Loucy (cell line): ENCODE measurements at regions not wholly inside any gene's neighbourhood (a gene's known extent, or its start where the extent isn't known, plus 50 kb on each side); places are given as distances from the start of the nearest gene placed in this dataset.

Experiments
- EZH2phosphoT487 ChIP-seq: fragments of 200-600 bp; IDR thresholded peaks from 2 replicates; pipeline ENCODE4 v1.6.1; 2018; ENCODE audit warnings: antibody characterized with exemption, mild to moderate bottlenecking, moderate library complexity, borderline replicate concordance
- TF ChIP-seq, protein P1 (sequence below): fragments of 200-600 bp; sonication (generic); conservative IDR thresholded peaks from 2 replicates; pipeline ENCODE4 v1.5.1; 2014; ENCODE audit warnings: mild to moderate bottlenecking, antibody characterized with exemption, low read length

DNA sequence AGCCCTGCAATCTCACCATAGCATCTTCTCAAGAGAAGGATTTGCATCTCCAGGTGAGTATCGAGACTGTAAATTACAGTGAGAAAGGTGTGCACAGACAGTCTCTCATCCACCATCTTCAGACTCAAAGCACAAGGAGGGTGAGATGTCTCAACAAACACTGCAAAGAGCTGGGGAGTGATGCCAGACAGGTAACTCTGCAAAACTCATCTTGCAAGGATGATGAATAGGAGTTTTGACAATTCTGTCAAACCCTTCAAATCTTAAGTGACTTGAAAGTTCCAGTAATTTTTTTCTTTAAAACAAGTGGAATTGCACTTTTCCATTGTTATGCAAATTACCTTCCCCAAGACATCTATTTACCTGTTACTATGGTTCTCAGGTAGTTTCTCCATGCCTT is 277.2 kb upstream of the VCX3A start:
- TF ChIP-seq, protein P1, sequence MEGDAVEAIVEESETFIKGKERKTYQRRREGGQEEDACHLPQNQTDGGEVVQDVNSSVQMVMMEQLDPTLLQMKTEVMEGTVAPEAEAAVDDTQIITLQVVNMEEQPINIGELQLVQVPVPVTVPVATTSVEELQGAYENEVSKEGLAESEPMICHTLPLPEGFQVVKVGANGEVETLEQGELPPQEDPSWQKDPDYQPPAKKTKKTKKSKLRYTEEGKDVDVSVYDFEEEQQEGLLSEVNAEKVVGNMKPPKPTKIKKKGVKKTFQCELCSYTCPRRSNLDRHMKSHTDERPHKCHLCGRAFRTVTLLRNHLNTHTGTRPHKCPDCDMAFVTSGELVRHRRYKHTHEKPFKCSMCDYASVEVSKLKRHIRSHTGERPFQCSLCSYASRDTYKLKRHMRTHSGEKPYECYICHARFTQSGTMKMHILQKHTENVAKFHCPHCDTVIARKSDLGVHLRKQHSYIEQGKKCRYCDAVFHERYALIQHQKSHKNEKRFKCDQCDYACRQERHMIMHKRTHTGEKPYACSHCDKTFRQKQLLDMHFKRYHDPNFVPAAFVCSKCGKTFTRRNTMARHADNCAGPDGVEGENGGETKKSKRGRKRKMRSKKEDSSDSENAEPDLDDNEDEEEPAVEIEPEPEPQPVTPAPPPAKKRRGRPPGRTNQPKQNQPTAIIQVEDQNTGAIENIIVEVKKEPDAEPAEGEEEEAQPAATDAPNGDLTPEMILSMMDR = no peak
- TF ChIP-seq EZH2phosphoT487 = no peak
